Fibroblast of mammary gland (primary cell): ENCODE measurements at regions not wholly inside any gene's neighbourhood (a gene's known extent, or its start where the extent isn't known, plus 50 kb on each side); places are given as distances from the start of the nearest gene placed in this dataset.

Source experiments
- DNase-seq: peaks from one replicate; pipeline ENCODE4 v3.0.0-alpha.2; 2010; ENCODE audit warnings: low read depth
- H3K4me3 ChIP-seq: 2 replicates; pipeline ENCODE4 v1.5.1; 2011; ENCODE audit warnings: low read depth, mild to moderate bottlenecking, low read length, moderate library complexity; ENCODE audit not compliant: control insufficient read depth
- CTCF ChIP-seq: conservative IDR thresholded peaks from 2 replicates; pipeline ENCODE4 v1.5.1; 2011; ENCODE audit warnings: low read depth, low read length, inconsistent platforms; ENCODE audit not compliant: control insufficient read depth, insufficient read depth

GRCh38 chr5:31137676-31138075 is 55.8 kb upstream of the CDH6 start:
- no peak overlapping the region for H3K4me3 ChIP-seq
- DNase-seq: peak; percentile 1

GRCh38 chr5:31135542-31135941 is 57.9 kb upstream of the CDH6 start:
- no peak for TF ChIP-seq CTCF
- DNase-seq: no peak
- H3K4me3 ChIP-seq: no peak overlapping the region

More at GRCh38 chr5:31137676-31138075, 55.8 kb upstream of the CDH6 start:
- no peak for TF ChIP-seq CTCF

- DNase-seq: peak; percentile 5
- TF ChIP-seq CTCF: no peak
- H3K4me3 ChIP-seq: no peak overlapping the region
These were observed 60.0 kb upstream of the CDH6 start for GRCh38 chr5:31133488-31133887.

- H3K4me3 ChIP-seq: no peak overlapping the region
- DNase-seq: peak; percentile 4
- no peak for TF ChIP-seq CTCF
These were observed 62.0 kb upstream of the CDH6 start for GRCh38 chr5:31131381-31131891.

- TF ChIP-seq CTCF: no peak
- DNase-seq: no peak
These were observed 62.8 kb upstream of the CDH6 start for GRCh38 chr5:31130676-31131075.

GRCh38 chr5:31124651-31125305 is 68.7 kb upstream of the CDH6 start:
- no peak overlapping the region for H3K4me3 ChIP-seq
- no peak for TF ChIP-seq CTCF
- no peak for DNase-seq

More at GRCh38 chr5:31130676-31131075, 62.8 kb upstream of the CDH6 start:
- no peak overlapping the region for H3K4me3 ChIP-seq
